IMR-90 (cell line): ENCODE measurements at regions not wholly inside any gene's neighbourhood (a gene's known extent, or its start where the extent isn't known, plus 50 kb on each side); places are given as distances from the start of the nearest gene placed in this dataset.
A peak's percentile ranks its signal among the peaks of the same experiment; 100 is the strongest.

Experiments
- ATAC-seq: fragments of 200-7000 bp; cut with Tn5 transposase; 2 replicates; pipeline ENCODE4 v1.9.1; 2020; ENCODE audit warnings: low read depth, mild to moderate bottlenecking, moderate library complexity
- BruUV-seq: library from RNA; stranded (reverse); fragments of 400-500 nt; replicated peaks from 2 replicates; lab custom pipeline; 2021; lab: Mats Ljungman, UMichigan
- CTCF ChIA-PET: fragments of 300-600 bp; formaldehyde crosslinking; extraction: SDS; loops from one replicate; lab custom pipeline; 2021; ENCODE audit warnings: antibody characterized with exemption; lab: Yijun Ruan, JAX
- POLR2A ChIA-PET: fragments of 300-600 bp; sonication (Branson Sonifier 250); formaldehyde crosslinking; loops from one replicate; lab custom pipeline; 2022; ENCODE audit warnings: antibody characterized with exemption; ENCODE audit not compliant: unreplicated experiment; lab: Charles Lee
- DNase-seq: peaks from one replicate; pipeline ENCODE4 v3.0.0; 2013
- H2AFZ ChIP-seq: replicated peaks from 2 replicates; pipeline ENCODE3; 2013; ENCODE audit warnings: low read length, mild to moderate bottlenecking; ENCODE audit not compliant: poor library complexity
- H2AK5ac ChIP-seq: 2 replicates; pipeline ENCODE4 v1.6.1; 2013; ENCODE audit warnings: low read depth, low read length, inconsistent platforms
- H2AK9ac ChIP-seq: replicated peaks from 2 replicates; pipeline ENCODE3; 2013; ENCODE audit warnings: mild to moderate bottlenecking, low read depth, low read length, moderate library complexity; ENCODE audit not compliant: poor library complexity
- H2BK120ac ChIP-seq: 2 replicates; pipeline ENCODE4 v1.6.1; 2013; ENCODE audit warnings: low read depth, low read length, inconsistent platforms
- H2BK15ac ChIP-seq: 3 replicates; pipeline ENCODE4 v1.6.1; 2013; ENCODE audit warnings: low read depth, low read length, inconsistent platforms
- H2BK20ac ChIP-seq: 2 replicates; pipeline ENCODE4 v1.6.1; 2013; ENCODE audit warnings: low read depth, mild to moderate bottlenecking, inconsistent platforms, low read length, moderate library complexity
- H2BK5ac ChIP-seq: 2 replicates; pipeline ENCODE4 v1.6.1; 2013; ENCODE audit warnings: mild to moderate bottlenecking, low read depth, low read length, inconsistent platforms; ENCODE audit not compliant: poor library complexity, severe bottlenecking
- H3K14ac ChIP-seq: replicated peaks from 2 replicates; pipeline ENCODE4 v1.6.1; 2013; ENCODE audit warnings: low read depth, low read length, inconsistent platforms
- H3K18ac ChIP-seq: 2 replicates; pipeline ENCODE4 v1.6.1; 2013; ENCODE audit warnings: low read depth, low read length, control low read depth
- H3K23ac ChIP-seq: 2 replicates; pipeline ENCODE4 v1.6.1; 2013; ENCODE audit warnings: low read depth, low read length, inconsistent platforms
- H3K27ac ChIP-seq: 2 replicates; pipeline ENCODE4 v1.5.1; 2013; ENCODE audit warnings: mild to moderate bottlenecking, control low read depth, low read length; ENCODE audit not compliant: insufficient read depth
- H3K27me3 ChIP-seq: 2 replicates; pipeline ENCODE4 v1.6.1; 2013; ENCODE audit warnings: low read length; ENCODE audit not compliant: control insufficient read depth, insufficient read depth
- H3K36me3 ChIP-seq: 2 replicates; pipeline ENCODE4 v1.6.1; 2013; ENCODE audit warnings: low read length, mixed read lengths; ENCODE audit not compliant: control insufficient read depth, insufficient read depth
- H3K4ac ChIP-seq: 2 replicates; pipeline ENCODE4 v1.6.1; 2013; ENCODE audit warnings: low read depth, low read length, inconsistent platforms
- H3K4me1 ChIP-seq: 2 replicates; pipeline ENCODE4 v1.6.1; 2013; ENCODE audit warnings: low read length, mixed read lengths; ENCODE audit not compliant: control insufficient read depth, insufficient read depth
- H3K4me2 ChIP-seq: 2 replicates; pipeline ENCODE4 v1.6.1; 2013; ENCODE audit warnings: low read depth, mild to moderate bottlenecking, control low read depth, low read length, moderate library complexity
- H3K4me3 ChIP-seq: 2 replicates; pipeline ENCODE4 v1.5.1; 2013; ENCODE audit warnings: low read depth, mild to moderate bottlenecking, control low read depth, low read length, moderate library complexity; ENCODE audit not compliant: insufficient read depth
- H3K56ac ChIP-seq: 2 replicates; pipeline ENCODE4 v1.6.1; 2013; ENCODE audit warnings: low read length, inconsistent platforms; ENCODE audit not compliant: insufficient read depth; ENCODE audit errors: extremely low read depth
- H3K79me1 ChIP-seq, 2 experiments: 2 replicates each; pipeline ENCODE4 v1.6.1; 2013; ENCODE audit warnings: low read length in 2 of 2, inconsistent platforms in 1 of 2, low read depth in 1 of 2
- H3K9ac ChIP-seq: 2 replicates; pipeline ENCODE4 v1.6.1; 2013; ENCODE audit warnings: low read depth, low read length, control low read depth
- H3K9me1 ChIP-seq: 2 replicates; pipeline ENCODE4 v1.6.1; 2013; ENCODE audit warnings: low read length, inconsistent platforms; ENCODE audit not compliant: insufficient read depth
- H3K9me3 ChIP-seq: 2 replicates; pipeline ENCODE4 v1.6.1; 2013; ENCODE audit warnings: low read length; ENCODE audit not compliant: control insufficient read depth, insufficient read depth
- H4K20me1 ChIP-seq: 2 replicates; pipeline ENCODE4 v1.6.1; 2013; ENCODE audit warnings: low read length, inconsistent platforms; ENCODE audit not compliant: insufficient read depth
- H4K5ac ChIP-seq: 2 replicates; pipeline ENCODE4 v1.6.1; 2013; ENCODE audit warnings: mild to moderate bottlenecking, low read depth, low read length, control low read depth
- H4K8ac ChIP-seq, 2 experiments: 2 replicates each; pipeline ENCODE4 v1.6.1; 2013; ENCODE audit warnings: low read depth in 2 of 2, low read length in 2 of 2, control low read depth in 1 of 2, inconsistent platforms in 1 of 2
- H4K91ac ChIP-seq: 2 replicates; pipeline ENCODE4 v1.6.1; 2013; ENCODE audit warnings: low read depth, low read length, inconsistent platforms; ENCODE audit not compliant: insufficient read depth
- BHLHE40 ChIP-seq: fragments of 150-350 bp; IDR thresholded peaks from 2 replicates; pipeline ENCODE4 v1.6.1; 2016; ENCODE audit warnings: mild to moderate bottlenecking, low read depth, low read length
- CHD1 ChIP-seq: IDR thresholded peaks from 2 replicates; pipeline ENCODE4 v1.6.1; 2012; ENCODE audit warnings: low read depth, low read length, improper control_type of control experiment
- CTCF ChIP-seq: conservative IDR thresholded peaks from 2 replicates; pipeline ENCODE4 v1.5.1; 2012; ENCODE audit warnings: mild to moderate bottlenecking, low read depth, low read length, improper control_type of control experiment
- ELK1 ChIP-seq: fragments of 150-350 bp; IDR thresholded peaks from 2 replicates; pipeline ENCODE4 v1.6.1; 2016; ENCODE audit warnings: low read depth, mild to moderate bottlenecking, low read length, moderate library complexity, borderline replicate concordance
- FOS ChIP-seq: fragments of 150-350 bp; IDR thresholded peaks from 2 replicates; pipeline ENCODE4 v1.6.1; 2016; ENCODE audit warnings: low read depth, low read length
- POLR2A ChIP-seq: IDR thresholded peaks from 2 replicates; pipeline ENCODE4 v1.6.1; 2012; ENCODE audit warnings: mild to moderate bottlenecking, low read depth, low read length
- RAD21 ChIP-seq: IDR thresholded peaks from 2 replicates; pipeline ENCODE4 v1.6.1; 2012; ENCODE audit warnings: low read length, improper control_type of control experiment
- USF2 ChIP-seq: fragments of 150-350 bp; IDR thresholded peaks from 2 replicates; pipeline ENCODE4 v1.6.1; 2017; ENCODE audit warnings: mild to moderate bottlenecking, antibody characterized with exemption, low read length, low read depth
- WGBS, 2 experiments: methylation state at CpG; one replicate each; pipeline versions ENCODE4 v1.1.5 to v1.1.7; 2013; ENCODE audit warnings: missing lambda C conversion rate in 2 of 2; ENCODE audit not compliant: insufficient read length in 1 of 2; ENCODE audit errors: extremely low coverage in 2 of 2; 5-methylcytosine and 5-hydroxymethylcytosine counted together
- dilution Hi-C: fragments of 300-500 bp; cut with HindIII; formaldehyde crosslinking; loops from one replicate; pipeline ENCODE4 v1.14.3; 2018; ENCODE audit warnings: low sequenced_read_pairs; ENCODE audit not compliant: unreplicated experiment
- in situ Hi-C: fragments of 300-500 bp; cut with MboI; formaldehyde crosslinking; loops from 3 replicates; pipeline ENCODE4 v1.14.3; 2019; ENCODE audit warnings: low sequenced_read_pairs, inconsistent platforms, mixed read lengths
- intact Hi-C: fragments of 100-400 bp; cut with micrococcal nuclease; formaldehyde crosslinking; loops from 2 replicates; pipeline ENCODE4 v1.10.0; 2022

GRCh38 chr3:177340243-177340830, 143.1 kb upstream of the TBL1XR1 start:
- Histone ChIP-seq H2AK9ac (no peak overlapping the region), H4K91ac (peak overlapping the region; percentile 54; the same call in 1 of the 2 replicates), H3K4me1 (peaks cover 14% of the 10 kb centered on the region), H3K4me3 (no peak overlapping the region), H3K9me1 (peaks cover 3% of the 10 kb centered on the region; the same call in 1 of the 2 replicates), H3K9ac (no peak overlapping the region), H3K14ac (0 out of 2 replicates have a peak overlapping the region, but pooled peaks have one; percentile 37), H3K4me2 (no peak overlapping the region), H3K9me3 (no peaks in the 10 kb centered on the region), H3K27me3 (no peaks in the 10 kb centered on the region), H3K18ac (peak overlapping the region; percentile 85; the same call in 1 of the 2 replicates), H3K36me3 (no peaks in the 10 kb centered on the region), H3K79me1 (no peaks in the 10 kb centered on the region), H2AFZ (no peak overlapping the region), H2BK15ac (peak overlapping the region; percentile 45; the same call in 1 of the 3 replicates), H4K5ac (0 out of 2 replicates have a peak overlapping the region, but pooled peaks have one; percentile 22), H2AK5ac (peak overlapping the region; percentile 70), H3K23ac (0 out of 2 replicates have a peak overlapping the region, but pooled peaks have one; percentile 8), H4K20me1 (no peaks in the 10 kb centered on the region), H3K4ac (peak overlapping the region; percentile 64; the same call in 1 of the 2 replicates), H3K56ac (no peak overlapping the region), H2BK120ac (peak overlapping the region; percentile 76), H4K8ac (peak overlapping the region; percentile 4 to 85; a peak in 2 of 4 replicates), H2BK5ac (peak overlapping the region; percentile 31), H3K27ac (0 out of 2 replicates have a peak overlapping the region, but pooled peaks have one; percentile 23), H2BK20ac (0 out of 2 replicates have a peak overlapping the region, but pooled peaks have one; percentile 4)
- BruUV-seq: no TSS peak
- in situ Hi-C loops: no loop called here
- CTCF ChIA-PET: no interaction called here
- no CpG with 5 or more reads among the region's 2 CpGs for WGBS, 2 experiments
- ATAC-seq (no peak), DNase-seq (no peak)
- POLR2A ChIA-PET: interaction anchor here (0.6 kb wide), 1 partner anchor 18 kb away, joined by 3 read pairs; no protein-coding TSS in a partner anchor
- intact Hi-C loops: no loop called here
- dilution Hi-C loops: no loop called here
- TF ChIP-seq POLR2A: no peak
- TF ChIP-seq CTCF: no peak
- no peak for TF ChIP-seq RAD21
- TF ChIP-seq BHLHE40: no peak
- no peak for TF ChIP-seq USF2
- no peak for TF ChIP-seq ELK1
- TF ChIP-seq FOS: no peak
- TF ChIP-seq CHD1: no peak
